Right atrium auricular region (tissue), 2 donors: ENCODE measurements at regions not wholly inside any gene's neighbourhood (a gene's known extent, or its start where the extent isn't known, plus 50 kb on each side); places are given as distances from the start of the nearest gene placed in this dataset.
"Not testable (repeated sequence)": the region's sequence is repeated elsewhere in the genome, so short reads cannot be mapped to it uniquely, and the experiment has no call there.

Experiments
- DNase-seq: peaks from one replicate; pipeline ENCODE4 v3.0.0-alpha.2; 2019; ENCODE audit warnings: low spot score
- H3K27ac ChIP-seq, 2 donors: fragments of 200-600 bp; sonication (generic); 1 replicate in 1 of 2; 2 replicates in 1 of 2; pipeline ENCODE4 v1.5.1; 2016 to 2019
- H3K27me3 ChIP-seq, 2 donors: fragments of 200-600 bp; sonication (generic); one replicate each; pipeline versions ENCODE4 v1.5.1 to v1.6.0; 2017 to 2019
- H3K36me3 ChIP-seq: fragments of 200-600 bp; sonication (generic); one replicate; pipeline ENCODE4 v1.5.1; 2016
- H3K4me1 ChIP-seq, 2 donors: fragments of 200-600 bp; sonication (generic); one replicate each; pipeline versions ENCODE4 v1.5.1 to v1.6.0; 2017 to 2019
- H3K4me3 ChIP-seq, 2 donors: fragments of 200-600 bp; sonication (generic); 1 replicate in 1 of 2; 2 replicates in 1 of 2; pipeline ENCODE4 v1.5.1; 2017 to 2019; ENCODE audit warnings: mild to moderate bottlenecking in 1 of 2, moderate library complexity in 1 of 2
- H3K9me3 ChIP-seq, 2 donors: fragments of 200-600 bp; sonication (generic); one replicate each; pipeline ENCODE4 v1.5.1; 2019
- TF ChIP-seq, protein P1 (sequence below), 2 donors: fragments of 200-600 bp; sonication (generic); IDR thresholded peaks; one replicate each; pipeline ENCODE4 v1.5.1; 2019; ENCODE audit warnings: antibody characterized with exemption in 2 of 2

DNA sequence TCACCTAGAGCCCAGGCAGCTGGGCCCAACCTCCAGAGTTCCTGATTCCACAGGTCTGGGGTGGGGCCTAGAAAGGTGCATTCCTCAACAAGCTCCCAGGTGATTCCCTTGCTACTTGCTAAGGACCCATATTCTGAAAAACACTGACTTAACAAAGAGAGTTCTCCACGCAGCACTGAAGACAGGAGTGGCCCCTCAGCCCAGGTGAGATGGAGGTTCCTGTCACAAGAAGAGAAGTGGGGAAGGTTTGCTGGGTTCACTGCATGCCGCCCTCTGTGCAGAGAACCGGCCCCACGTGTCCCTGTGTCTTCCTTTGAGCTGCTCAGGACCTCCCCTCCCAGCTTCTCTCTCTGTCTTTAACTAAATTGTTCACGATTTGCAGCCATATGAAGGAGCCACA, 201.4 kb upstream of the DDX18 start:
- no peak for DNase-seq
- H3K9me3 ChIP-seq, result no peaks in the 10 kb centered on the region
- no peak overlapping the region for H3K27ac ChIP-seq
- no peak overlapping the region for H3K4me3 ChIP-seq
- H3K36me3 ChIP-seq, result no peaks in the 10 kb centered on the region
- TF ChIP-seq, protein P1, sequence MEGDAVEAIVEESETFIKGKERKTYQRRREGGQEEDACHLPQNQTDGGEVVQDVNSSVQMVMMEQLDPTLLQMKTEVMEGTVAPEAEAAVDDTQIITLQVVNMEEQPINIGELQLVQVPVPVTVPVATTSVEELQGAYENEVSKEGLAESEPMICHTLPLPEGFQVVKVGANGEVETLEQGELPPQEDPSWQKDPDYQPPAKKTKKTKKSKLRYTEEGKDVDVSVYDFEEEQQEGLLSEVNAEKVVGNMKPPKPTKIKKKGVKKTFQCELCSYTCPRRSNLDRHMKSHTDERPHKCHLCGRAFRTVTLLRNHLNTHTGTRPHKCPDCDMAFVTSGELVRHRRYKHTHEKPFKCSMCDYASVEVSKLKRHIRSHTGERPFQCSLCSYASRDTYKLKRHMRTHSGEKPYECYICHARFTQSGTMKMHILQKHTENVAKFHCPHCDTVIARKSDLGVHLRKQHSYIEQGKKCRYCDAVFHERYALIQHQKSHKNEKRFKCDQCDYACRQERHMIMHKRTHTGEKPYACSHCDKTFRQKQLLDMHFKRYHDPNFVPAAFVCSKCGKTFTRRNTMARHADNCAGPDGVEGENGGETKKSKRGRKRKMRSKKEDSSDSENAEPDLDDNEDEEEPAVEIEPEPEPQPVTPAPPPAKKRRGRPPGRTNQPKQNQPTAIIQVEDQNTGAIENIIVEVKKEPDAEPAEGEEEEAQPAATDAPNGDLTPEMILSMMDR (IDR thresholded peaks at IDR 0.05), result no peak
- H3K27me3 ChIP-seq, result no peaks in the 10 kb centered on the region
- H3K4me1 ChIP-seq, result no peaks in the 10 kb centered on the region

DNA sequence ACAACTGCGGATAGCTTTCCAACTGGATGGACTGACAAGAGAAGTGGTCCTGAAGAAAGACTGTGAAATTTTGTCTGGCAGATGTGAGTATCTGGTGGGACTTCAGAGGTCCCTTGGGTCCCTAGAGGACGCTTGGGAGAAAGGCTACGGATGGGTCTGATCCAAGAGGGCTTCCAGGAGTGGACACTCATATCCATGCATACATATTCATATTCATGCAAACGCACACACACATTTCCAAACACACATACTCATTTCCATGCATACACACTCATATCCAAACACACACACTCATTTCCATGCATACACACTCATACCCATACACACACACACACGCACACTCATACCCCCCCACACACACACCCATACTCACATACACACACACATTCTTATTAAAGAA, 200.2 kb upstream of the DDX18 start:
- no peak overlapping the region for H3K4me3 ChIP-seq
- no peaks in the 10 kb centered on the region for H3K27me3 ChIP-seq
- no peaks in the 10 kb centered on the region for H3K36me3 ChIP-seq
- no peak overlapping the region for H3K27ac ChIP-seq
- H3K4me1 ChIP-seq, result no peaks in the 10 kb centered on the region
- TF ChIP-seq, protein P1 (IDR thresholded peaks at IDR 0.05), result no peak
- no peak for DNase-seq
- H3K9me3 ChIP-seq, result no peaks in the 10 kb centered on the region

DNA sequence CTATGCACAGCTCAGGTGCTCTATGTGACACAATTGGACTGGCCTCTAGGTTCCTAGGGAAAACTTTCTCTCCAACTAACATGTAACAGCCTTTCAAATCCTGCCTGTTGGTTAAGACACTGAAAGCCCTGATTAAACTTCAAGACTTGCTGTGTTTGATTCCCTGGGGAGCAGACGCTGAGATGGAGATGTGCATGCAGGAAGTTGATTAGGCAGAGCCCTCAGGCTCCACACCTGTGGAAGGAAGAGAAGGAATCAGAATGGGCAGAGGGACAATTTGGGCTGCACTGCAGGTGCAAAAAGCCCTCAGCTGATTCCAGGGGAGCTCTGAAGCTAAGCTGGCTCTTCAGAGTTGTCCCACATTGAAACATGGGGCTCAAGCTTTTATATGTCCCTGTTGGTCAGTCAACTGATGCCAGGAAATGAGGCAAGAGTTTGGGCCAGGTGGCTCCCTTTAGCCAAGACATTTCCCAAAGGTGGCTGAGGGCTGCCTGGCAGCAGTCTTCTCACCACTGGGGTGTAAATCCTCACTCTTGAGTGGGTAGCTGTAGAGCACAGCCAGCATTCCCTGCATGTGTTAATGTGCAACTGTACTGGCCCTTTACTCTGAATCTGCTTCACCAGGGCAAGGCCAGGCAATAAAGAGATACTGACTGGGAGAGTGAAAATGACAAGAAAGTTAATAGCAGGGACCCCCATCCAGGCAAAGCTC, 199.5 kb upstream of the DDX18 start:
- TF ChIP-seq, protein P1 (IDR thresholded peaks at IDR 0.05), result no peak
- H3K4me1 ChIP-seq, result no peaks in the 10 kb centered on the region

DNA sequence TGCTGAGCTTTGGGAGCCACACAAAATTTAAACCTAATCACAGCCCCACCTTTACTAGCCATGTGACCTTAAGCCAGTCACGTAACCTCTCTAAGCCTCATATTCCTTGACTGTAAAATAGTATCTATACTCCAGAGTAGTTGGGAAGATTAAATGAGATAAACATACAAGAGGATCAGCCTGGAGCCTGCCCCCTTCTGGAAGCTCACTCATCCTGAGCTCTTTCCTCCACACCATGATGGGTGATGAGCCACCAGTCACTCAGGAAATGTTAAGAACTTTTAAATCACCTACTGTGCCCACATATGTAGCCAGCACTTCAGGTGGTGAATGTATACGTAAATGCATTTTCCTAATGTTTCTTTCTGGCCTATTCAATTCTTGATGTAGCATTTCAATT, 195.9 kb upstream of the DDX18 start:
- TF ChIP-seq, protein P1 (IDR thresholded peaks at IDR 0.05), result no peak
- H3K9me3 ChIP-seq, result no peaks in the 10 kb centered on the region
- no peak for DNase-seq
- H3K4me3 ChIP-seq, result no peak overlapping the region
- H3K4me1 ChIP-seq, result no peaks in the 10 kb centered on the region
- no peaks in the 10 kb centered on the region for H3K36me3 ChIP-seq
- H3K27me3 ChIP-seq, result no peaks in the 10 kb centered on the region
- H3K27ac ChIP-seq, result no peak overlapping the region

More for the DNA sequence above, 199.5 kb upstream of the DDX18 start:
- H3K27ac ChIP-seq, result no peak overlapping the region
- no peak overlapping the region for H3K4me3 ChIP-seq
- H3K27me3 ChIP-seq, result no peaks in the 10 kb centered on the region
- H3K36me3 ChIP-seq, result no peaks in the 10 kb centered on the region
- DNase-seq, result no peak
- no peaks in the 10 kb centered on the region for H3K9me3 ChIP-seq

DNA sequence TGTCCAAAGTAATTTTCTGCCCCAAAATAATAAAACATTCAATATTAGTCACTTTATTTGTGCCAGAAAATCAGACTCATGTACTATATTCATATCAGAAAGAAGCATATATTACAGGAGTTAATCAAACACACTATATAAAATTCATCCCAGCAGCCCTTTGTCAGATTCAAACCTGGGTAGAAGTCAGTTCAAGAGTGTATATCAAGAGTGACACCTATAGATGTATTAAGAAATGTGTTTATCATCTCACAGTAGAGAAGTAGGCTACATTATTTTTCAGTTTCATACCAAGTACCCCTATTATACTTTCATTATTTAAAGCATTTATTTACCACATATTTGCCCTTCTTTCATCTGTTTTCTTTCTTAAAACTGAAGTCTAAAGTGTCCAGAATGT, 193.2 kb upstream of the DDX18 start:
- Histone ChIP-seq H3K36me3 (no peaks in the 10 kb centered on the region), H3K9me3 (no peaks in the 10 kb centered on the region), H3K4me1 (no peaks in the 10 kb centered on the region), H3K27ac (no peak overlapping the region), H3K27me3 (no peaks in the 10 kb centered on the region), H3K4me3 (no peak overlapping the region)
- DNase-seq, result no peak
- TF ChIP-seq, protein P1 (IDR thresholded peaks at IDR 0.05), result no peak

DNA sequence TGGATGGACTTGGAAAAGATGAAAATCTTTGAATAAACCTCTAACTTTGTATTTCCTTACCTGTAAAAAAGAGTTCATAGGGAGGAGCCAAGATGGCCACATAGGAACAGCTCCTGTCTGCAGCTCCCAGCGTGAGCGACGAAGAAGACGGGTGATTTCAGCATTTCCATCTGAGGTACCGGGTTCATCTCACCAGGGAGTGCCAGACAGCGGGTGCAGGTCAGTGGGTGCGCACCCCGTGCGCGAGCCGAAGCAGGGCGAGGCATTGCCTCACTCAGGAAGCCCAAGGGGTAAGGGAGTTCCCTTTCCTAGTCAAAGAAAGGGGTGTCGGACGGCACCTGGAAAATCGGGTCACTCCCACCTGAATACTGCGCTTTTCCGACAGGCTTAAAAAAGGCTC, 191.3 kb upstream of the DDX18 start:
- not testable (repeated sequence) for H3K27me3 ChIP-seq, DNase-seq, H3K4me3 ChIP-seq, H3K27ac ChIP-seq, H3K36me3 ChIP-seq, H3K9me3 ChIP-seq, H3K4me1 ChIP-seq
